Uterus (tissue), 2 donors: ENCODE measurements at regions not wholly inside any gene's neighbourhood (a gene's known extent, or its start where the extent isn't known, plus 50 kb on each side); places are given as distances from the start of the nearest gene placed in this dataset.

Experiments
- POLR2A ChIP-seq, 2 donors: fragments of 450-650 bp; IDR thresholded peaks; one replicate each; pipeline ENCODE4 v1.6.1; 2016; ENCODE audit warnings: antibody characterized with exemption in 2 of 2, mild to moderate bottlenecking in 1 of 2, moderate library complexity in 1 of 2
- TF ChIP-seq, protein P1 (sequence below), 4 experiments: fragments of 200-600 bp in 2 of 4; fragments of 450-650 bp in 2 of 4; sonication (generic) in 2 of 4; IDR thresholded peaks; one replicate each; pipeline ENCODE4 v1.5.1; 2016 to 2019; ENCODE audit warnings: antibody characterized with exemption in 4 of 4, mild to moderate bottlenecking in 2 of 4, moderate library complexity in 1 of 4

DNA sequence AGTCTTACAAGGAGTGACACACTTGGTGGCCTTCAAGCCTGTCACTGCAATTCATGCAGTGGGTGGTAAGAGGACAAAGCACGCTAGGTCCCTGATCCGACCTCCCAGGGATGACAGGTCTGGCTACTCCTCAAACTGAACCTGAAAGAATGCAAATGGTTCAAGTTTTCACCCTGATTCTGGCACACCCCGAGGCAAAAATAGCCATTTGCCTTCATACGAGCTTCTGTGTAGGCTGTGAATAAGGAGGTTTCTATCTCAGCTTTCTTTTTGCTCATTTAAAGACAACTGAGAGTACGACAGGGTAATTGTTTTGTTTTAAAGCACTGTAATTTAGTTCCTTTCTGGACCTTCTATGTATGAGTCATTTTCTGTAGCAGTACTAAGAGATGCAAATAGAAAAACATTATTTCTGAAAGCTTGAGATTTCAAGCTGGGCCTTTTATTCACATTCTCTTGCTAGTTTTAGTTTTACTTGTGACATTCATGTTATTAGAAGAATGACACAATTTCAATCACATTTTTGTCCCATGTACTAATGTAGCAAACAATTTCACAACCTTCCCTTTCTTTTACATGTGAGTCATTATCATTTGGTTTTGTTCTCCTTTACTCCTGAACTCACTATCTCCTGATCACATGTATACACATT lies 56.6 kb upstream of the FDX1 start:
- TF ChIP-seq, protein P1, sequence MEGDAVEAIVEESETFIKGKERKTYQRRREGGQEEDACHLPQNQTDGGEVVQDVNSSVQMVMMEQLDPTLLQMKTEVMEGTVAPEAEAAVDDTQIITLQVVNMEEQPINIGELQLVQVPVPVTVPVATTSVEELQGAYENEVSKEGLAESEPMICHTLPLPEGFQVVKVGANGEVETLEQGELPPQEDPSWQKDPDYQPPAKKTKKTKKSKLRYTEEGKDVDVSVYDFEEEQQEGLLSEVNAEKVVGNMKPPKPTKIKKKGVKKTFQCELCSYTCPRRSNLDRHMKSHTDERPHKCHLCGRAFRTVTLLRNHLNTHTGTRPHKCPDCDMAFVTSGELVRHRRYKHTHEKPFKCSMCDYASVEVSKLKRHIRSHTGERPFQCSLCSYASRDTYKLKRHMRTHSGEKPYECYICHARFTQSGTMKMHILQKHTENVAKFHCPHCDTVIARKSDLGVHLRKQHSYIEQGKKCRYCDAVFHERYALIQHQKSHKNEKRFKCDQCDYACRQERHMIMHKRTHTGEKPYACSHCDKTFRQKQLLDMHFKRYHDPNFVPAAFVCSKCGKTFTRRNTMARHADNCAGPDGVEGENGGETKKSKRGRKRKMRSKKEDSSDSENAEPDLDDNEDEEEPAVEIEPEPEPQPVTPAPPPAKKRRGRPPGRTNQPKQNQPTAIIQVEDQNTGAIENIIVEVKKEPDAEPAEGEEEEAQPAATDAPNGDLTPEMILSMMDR (IDR thresholded peaks at IDR 0.05), result no peak
- no peak for TF ChIP-seq POLR2A (IDR thresholded peaks at IDR 0.05)
